ENCODE measurements at regions not wholly inside any gene's neighbourhood (a gene's known extent, or its start where the extent isn't known, plus 50 kb on each side); places are given as distances from the start of the nearest gene placed in this dataset.
"Not testable (repeated sequence)": the region's sequence is repeated elsewhere in the genome, so short reads cannot be mapped to it uniquely, and the experiment has no call there.

DNA sequence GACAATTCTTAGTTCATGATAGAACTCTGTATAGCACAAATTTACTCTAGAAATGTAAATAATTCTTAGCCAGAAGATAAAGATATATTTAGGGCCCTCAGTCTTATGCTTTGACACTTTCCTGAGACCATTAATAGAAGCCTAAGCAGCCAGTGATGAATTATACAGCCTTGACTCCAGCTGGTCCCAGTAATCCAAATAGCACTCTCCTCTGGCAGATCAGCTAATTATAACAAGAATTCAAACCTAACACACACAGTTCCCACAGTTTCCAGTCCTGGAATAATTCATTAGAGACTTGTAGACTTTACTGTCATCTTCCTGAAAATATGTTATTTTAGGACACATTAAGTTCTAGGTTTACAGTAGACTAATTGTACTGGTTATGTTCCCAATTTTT lies 50.4 kb downstream of the SHOC1 start:
- no peak overlapping the region for H3K4me3 ChIP-seq

GRCh38 chr9:111743275-111743674 lies 51.5 kb downstream of the SHOC1 start:
- 71 to 73% methylated on average over 4 of the region's 4 CpGs for WGBS, 2 donors
- intact Hi-C loops (cut with DNase I), result no loop called here
- DNase-seq, result no peak
- Histone ChIP-seq H3K4me3 (no peak overlapping the region), H3K27ac (no peak overlapping the region), H3K36me3 (no peaks in the 10 kb centered on the region), H3K9me3 (no peaks in the 10 kb centered on the region), H3K27me3 (no peaks in the 10 kb centered on the region), H3K4me1 (peaks cover 0 to 8% (median 0%) of the 10 kb centered on the region in 9 donors)
- TF ChIP-seq CTCF (IDR thresholded peaks at IDR 0.05), result no peak
- ATAC-seq, result no peak

More for the DNA sequence above, 50.4 kb downstream of the SHOC1 start:
- no peak overlapping the region for H3K27ac ChIP-seq
- intact Hi-C loops (cut with DNase I), result no loop called here
- ATAC-seq, result no peak
- H3K4me1 ChIP-seq, result peaks cover 0 to 8% (median 0%) of the 10 kb centered on the region in 9 donors
- H3K9me3 ChIP-seq, result no peaks in the 10 kb centered on the region
- H3K27me3 ChIP-seq, result no peaks in the 10 kb centered on the region
- DNase-seq, result no peak
- no peak for TF ChIP-seq CTCF (IDR thresholded peaks at IDR 0.05)
- H3K36me3 ChIP-seq, result no peaks in the 10 kb centered on the region

DNA sequence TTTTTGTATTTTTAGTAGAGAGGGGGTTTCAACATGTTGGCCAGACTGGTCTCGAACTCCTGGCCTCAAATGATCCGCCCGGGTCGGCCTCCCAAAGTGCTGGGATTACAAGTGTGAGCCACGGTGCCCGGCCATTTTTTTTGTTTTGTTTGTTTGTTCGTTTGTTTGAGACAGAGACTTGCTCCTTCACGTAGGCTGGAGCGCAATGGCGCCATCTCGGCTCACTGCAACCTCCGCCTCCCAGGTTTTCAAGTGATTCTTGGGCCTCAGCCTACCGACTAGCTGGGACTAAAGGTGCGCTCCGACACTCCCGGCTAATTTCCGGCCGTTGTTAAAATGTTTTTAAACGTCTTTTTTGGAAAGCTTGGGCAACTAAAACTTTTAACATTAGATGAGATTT lies 54.0 kb downstream of the SHOC1 start:
- Histone ChIP-seq H3K36me3 (no peaks in the 10 kb centered on the region), H3K9me3 (peaks cover 0 to 8% (median 0%) of the 10 kb centered on the region in 11 donors), H3K4me3 (no peak overlapping the region), H3K27ac (no peak overlapping the region), H3K4me1 (peaks cover 0 to 8% (median 0%) of the 10 kb centered on the region in 9 donors), H3K27me3 (no peaks in the 10 kb centered on the region)
- no peak for DNase-seq
- 95 to 96% methylated on average over 19 of the region's 19 CpGs for WGBS, 2 donors
- ATAC-seq, result no peak
- intact Hi-C loops (cut with DNase I), result no loop called here
- no peak for TF ChIP-seq CTCF (IDR thresholded peaks at IDR 0.05)

GRCh38 chr9:111736714-111737113 lies 58.0 kb downstream of the SHOC1 start:
- TF ChIP-seq CTCF (IDR thresholded peaks at IDR 0.05), result no peak
- peaks cover 0 to 17% (median 0%) of the 10 kb centered on the region in 11 donors for H3K9me3 ChIP-seq
- H3K27ac ChIP-seq, result no peak overlapping the region
- no peaks in the 10 kb centered on the region for H3K36me3 ChIP-seq
- H3K27me3 ChIP-seq, result no peaks in the 10 kb centered on the region
- intact Hi-C loops (cut with DNase I), result no loop called here
- H3K4me3 ChIP-seq, result no peak overlapping the region
- H3K4me1 ChIP-seq, result no peaks in the 10 kb centered on the region
- DNase-seq (no peak), ATAC-seq (no peak)

- H3K36me3 ChIP-seq; H3K4me1 ChIP-seq; DNase-seq; H3K27ac ChIP-seq; H3K27me3 ChIP-seq; ATAC-seq; intact Hi-C loops (cut with DNase I); H3K4me3 ChIP-seq: not testable (repeated sequence)
- WGBS, 2 donors, result 74 to 87% methylated on average over 2 of the region's 2 CpGs
- H3K9me3 ChIP-seq, result peaks cover 0 to 26% (median 3%) of the 10 kb centered on the region in 11 donors
These were observed 59.4 kb downstream of the SHOC1 start for GRCh38 chr9:111735344-111735743.

Data from heart right ventricle (tissue), 16 donors.